HG03575 (cell line): ENCODE measurements at regions not wholly inside any gene's neighbourhood (a gene's known extent, or its start where the extent isn't known, plus 50 kb on each side); places are given as distances from the start of the nearest gene placed in this dataset.

ENCODE experiments used
- ATAC-seq: cut with Tn5 transposase; IDR thresholded peaks from one replicate; pipeline ENCODE4 v1.9.1; 2021; ENCODE audit not compliant: unreplicated experiment, insufficient number of reproducible peaks, low FRiP score; ENCODE audit errors: extremely low read depth

DNA sequence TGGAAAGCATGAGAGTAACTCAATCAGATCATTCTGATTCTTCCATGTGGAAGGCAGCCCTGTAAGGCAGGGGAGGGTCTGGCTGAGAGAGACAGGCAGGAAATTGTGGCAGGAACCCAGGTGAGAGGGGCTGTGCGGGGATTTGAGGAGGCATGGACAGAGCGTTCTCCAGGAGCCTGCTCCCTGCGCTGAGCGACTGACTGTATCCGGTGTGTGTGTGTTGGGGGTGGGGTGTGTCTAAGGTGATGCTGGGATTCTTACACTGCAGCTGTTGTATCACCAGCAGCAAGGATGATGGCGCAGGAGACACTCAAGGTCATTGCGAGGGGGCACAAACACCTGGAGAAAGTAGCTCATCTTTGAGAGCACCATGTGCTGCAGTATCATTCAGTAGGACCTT lies 128.5 kb downstream of the RHOU start:
- no peak for ATAC-seq

DNA sequence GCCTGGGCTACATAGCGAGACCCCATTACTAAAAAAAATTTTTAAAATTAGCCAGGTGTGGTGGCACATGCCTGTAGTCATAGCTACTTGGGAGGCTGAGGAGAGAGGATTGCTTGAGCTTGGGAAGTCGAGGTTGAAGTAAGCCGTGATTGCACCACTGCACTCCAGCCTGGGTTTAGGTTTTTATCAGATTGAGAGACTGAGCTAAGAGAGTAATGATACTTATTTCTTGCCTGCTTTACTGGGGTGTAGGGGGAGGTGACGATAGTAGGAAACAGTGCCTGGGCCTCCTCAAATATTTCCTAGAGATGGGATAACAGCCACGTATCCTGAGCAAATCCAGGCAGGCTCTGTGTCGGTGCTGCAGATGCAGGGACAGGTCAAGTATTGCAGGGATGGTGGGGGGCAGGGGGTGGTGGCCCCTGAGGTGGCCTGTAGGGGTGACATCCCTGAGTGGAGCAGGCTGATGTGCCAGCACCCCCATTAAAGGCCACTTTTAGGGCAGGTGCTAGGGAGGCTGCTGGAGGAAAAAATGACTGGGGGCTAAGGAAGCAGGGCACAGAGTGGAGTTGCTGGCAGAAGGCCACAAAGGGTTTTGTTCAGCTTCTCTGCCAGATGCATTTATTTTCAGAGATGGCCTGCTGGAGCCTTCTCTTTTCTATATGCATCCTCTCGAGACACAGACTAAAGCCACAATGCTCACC lies 130.5 kb downstream of the RHOU start:
- ATAC-seq, result no peak

- ATAC-seq, result no peak
Observed at GRCh38 chr1:228866468-228866867, 131.2 kb downstream of the RHOU start.

GRCh38 chr1:228867108-228867950 lies 132.1 kb downstream of the RHOU start:
- no peak for ATAC-seq

DNA sequence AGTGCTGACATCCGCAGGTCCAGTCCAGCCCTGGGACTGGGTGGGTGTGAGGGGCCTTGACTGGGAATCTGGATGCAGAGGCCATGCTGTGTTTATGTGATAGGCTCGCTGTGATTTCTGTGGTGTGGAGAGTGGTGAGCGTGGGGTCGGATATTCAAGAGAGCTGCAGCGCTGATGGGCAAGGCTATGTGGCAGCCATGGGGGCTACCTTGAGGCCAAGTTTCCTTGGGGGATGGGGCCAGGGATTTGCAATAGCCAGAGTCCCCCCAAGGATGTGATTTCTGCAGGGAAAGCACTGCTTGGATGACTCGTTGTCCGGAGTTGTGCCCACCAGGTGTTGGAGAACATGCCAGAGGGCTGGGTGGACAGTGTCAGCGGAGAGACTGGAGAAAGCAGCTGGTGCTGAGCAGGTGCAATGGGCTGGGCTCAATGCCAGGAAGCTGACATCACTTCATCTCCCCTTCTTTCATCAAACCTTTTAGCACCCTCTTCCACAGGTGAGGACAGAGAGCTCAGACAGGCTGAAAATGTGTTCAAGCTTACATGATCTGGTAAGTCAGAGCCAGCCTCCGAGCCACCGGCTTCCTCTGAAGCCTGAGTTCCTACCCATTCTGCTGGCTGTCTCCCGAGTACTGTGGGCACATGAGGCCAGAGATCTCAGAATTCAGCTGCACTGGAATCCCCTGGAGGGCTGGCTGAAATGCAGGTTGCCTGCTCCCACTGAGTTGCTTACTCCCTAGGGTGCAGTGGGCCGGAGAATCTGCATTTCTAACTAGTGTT lies 132.9 kb downstream of the RHOU start:
- ATAC-seq, result no peak

- no peak for ATAC-seq
Observed at GRCh38 chr1:228868731-228869024, 133.4 kb downstream of the RHOU start.

DNA sequence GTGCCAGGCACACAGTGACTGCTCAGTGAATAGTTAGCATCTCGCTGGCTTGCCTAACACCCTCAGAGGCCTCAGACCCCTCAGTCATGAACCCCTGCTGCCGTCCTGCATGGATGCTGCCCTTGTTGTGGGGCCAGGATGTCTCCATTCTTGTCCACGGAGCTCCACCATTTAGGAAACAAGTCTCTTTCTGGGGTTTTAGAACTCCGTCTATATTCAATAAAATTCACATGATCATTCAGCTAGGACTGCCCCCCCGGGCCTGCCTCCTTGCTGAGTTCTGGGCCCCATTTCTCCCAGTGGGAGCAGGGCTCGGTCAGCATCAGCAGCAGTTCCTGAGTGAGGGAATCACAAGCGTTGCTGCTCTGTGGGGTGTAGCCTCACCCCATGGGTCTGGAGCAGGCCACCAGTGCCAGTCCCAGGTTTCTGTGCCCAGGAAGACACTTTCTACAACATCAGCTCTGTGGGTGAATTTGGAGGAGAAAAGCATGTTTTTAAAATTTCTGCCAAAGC lies 134.1 kb downstream of the RHOU start:
- ATAC-seq, result no peak

GRCh38 chr1:228870041-228870713 lies 134.9 kb downstream of the RHOU start:
- no peak for ATAC-seq

DNA sequence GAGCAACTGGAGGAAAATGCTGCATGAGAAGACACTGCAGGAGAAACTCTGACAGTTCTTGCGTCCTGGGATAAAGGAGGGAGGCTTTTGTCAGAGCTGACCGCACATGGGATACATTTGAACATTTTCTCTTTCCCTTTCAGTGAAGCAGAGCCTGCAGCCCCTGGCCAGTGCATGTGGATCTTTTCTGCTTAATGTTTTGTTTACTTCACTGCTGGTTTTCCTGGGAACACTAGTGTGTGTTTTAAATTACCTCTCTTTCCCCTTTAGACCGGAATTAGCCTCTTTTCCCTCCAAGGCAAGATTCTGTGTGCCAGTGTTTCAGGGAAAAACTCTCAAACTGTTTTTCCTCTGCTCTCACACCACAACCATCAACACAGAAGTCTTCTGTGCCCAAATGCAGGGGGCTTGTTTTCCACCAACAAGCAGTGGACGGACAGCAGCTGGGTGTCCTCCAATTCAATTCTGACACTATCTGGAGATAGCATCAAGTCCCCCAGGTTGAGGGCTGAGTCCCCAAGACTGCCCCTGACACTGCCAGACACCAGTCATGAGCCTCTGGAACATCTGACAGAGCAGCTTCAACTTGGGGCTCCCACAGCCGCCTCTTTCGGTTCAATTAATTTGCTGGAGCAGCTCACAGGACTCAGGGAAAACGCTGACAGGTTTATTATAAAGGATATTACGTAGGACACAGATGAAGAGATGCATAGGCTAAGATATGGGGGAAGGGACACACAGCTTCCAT lies 136.2 kb downstream of the RHOU start:
- no peak for ATAC-seq

- no peak for ATAC-seq
Observed at GRCh38 chr1:228872080-228872479, 136.8 kb downstream of the RHOU start.

DNA sequence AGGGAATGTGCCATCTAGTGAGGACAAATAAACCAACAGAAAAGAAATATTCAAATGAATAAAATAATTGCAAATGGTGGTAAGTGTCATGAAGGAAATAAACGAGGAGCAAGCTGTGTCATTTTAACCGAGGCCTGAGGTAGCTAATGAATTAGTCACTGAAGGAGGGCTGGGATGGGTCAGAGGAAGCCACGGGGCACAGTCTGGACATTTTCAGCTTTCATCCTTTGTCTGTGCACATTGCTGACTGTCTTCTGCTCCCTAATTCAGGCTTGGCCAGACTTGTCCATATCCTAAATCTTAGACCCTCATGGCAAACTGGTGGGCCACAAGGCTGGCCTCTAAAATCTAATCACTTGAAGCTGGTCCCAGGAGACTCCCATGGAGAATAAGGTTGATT lies 138.4 kb downstream of the RHOU start:
- no peak for ATAC-seq

DNA sequence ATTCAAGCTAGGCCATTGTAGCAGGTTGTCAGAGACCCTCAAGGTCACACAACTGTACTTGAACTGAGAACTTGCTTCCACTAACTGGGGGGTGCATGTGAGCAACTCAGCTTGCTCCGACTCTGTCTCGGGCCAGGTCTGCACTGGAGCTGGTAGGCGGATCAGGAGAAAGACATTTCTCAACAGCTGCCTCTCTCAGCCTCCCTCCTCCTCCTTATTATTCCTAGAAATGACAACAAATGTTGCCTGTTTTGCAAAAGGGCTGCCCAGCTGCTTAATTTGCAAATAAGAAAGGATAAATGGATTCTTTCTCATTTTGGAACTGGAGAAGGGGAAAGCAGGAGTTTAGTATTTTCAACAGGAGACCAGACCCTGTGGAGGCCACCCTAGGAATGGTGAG lies 140.5 kb downstream of the RHOU start:
- ATAC-seq, result no peak

DNA sequence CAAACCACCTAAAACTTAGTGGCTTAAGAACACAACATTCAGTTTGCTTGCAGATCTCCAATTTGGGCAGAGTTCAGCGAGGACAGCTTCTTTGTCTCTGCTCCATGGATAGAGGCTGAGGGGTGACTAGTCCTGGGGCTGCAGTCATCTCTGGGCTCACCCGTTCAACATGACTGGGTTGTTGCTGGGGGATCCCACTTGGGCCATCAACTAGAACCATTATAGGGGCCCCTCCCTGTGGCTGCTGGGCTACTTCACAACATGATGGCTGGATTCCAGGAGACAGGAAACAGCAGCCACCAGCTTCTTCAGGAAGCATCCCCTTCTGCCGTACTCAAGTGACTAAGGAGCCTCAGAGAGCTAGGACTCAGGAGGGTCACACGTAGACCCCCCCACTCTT lies 140.9 kb downstream of the RHOU start:
- ATAC-seq, result no peak

DNA sequence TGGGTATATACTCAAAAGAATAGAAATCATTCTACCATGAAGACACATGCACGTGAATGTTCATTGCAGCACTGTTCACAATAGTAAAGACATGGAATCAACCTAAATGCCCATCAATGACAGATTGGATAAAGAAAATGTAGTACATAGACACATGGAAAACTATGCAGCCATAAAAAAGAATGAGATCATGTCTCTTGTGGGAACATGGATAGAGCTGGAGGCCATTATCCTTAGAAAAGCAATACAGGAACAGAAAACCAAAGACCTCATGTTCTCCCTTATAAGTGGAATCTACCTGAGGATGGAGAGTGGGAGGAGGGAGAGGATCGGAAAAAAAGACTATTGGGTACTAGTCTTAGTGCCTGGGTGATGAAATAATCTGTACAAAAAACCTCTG lies 143.9 kb downstream of the RHOU start:
- no peak for ATAC-seq

GRCh38 chr1:228882041-228882770 lies 146.9 kb downstream of the RHOU start:
- ATAC-seq, result no peak

GRCh38 chr1:228882771-228883450 lies 147.6 kb downstream of the RHOU start:
- ATAC-seq, result no peak

- no peak for ATAC-seq
Observed at GRCh38 chr1:228883535-228883934, 148.3 kb downstream of the RHOU start.
